RWPE2 (cell line): ENCODE measurements at regions not wholly inside any gene's neighbourhood (a gene's known extent, or its start where the extent isn't known, plus 50 kb on each side); places are given as distances from the start of the nearest gene placed in this dataset.

Experiments
- ATAC-seq: fragments of 200-7000 bp; cut with Tn5 transposase; 3 replicates; pipeline ENCODE4 v1.9.1; 2021; ENCODE audit warnings: low read depth
- DNase-seq: peaks from one replicate; pipeline ENCODE4 v3.0.0-alpha.2; 2020; ENCODE audit warnings: low spot score
- H3K27ac ChIP-seq: fragments of 450-650 bp; 2 replicates; pipeline ENCODE4 v1.5.1; 2017; ENCODE audit warnings: mild to moderate bottlenecking; ENCODE audit not compliant: poor library complexity, severe bottlenecking
- H3K27me3 ChIP-seq: fragments of 250-450 bp; sonication (Bioruptor Pico); 2 replicates; pipeline ENCODE4 v1.5.1; 2021; ENCODE audit warnings: mild to moderate bottlenecking, moderate library complexity; ENCODE audit not compliant: insufficient read depth, poor library complexity, severe bottlenecking
- H3K36me3 ChIP-seq: fragments of 250-450 bp; sonication (Bioruptor Pico); 2 replicates; pipeline ENCODE4 v1.5.1; 2020; ENCODE audit warnings: low read depth, mild to moderate bottlenecking, moderate library complexity
- H3K4me1 ChIP-seq: fragments of 250-450 bp; sonication (Bioruptor Pico); 2 replicates; pipeline ENCODE4 v1.5.1; 2021; ENCODE audit warnings: mild to moderate bottlenecking, moderate library complexity; ENCODE audit not compliant: insufficient read depth, poor library complexity, severe bottlenecking
- H3K4me3 ChIP-seq: fragments of 250-450 bp; sonication (Bioruptor Pico); 2 replicates; pipeline ENCODE4 v1.5.1; 2021; ENCODE audit warnings: mild to moderate bottlenecking, moderate library complexity; ENCODE audit not compliant: severe bottlenecking
- H3K9me3 ChIP-seq: fragments of 250-450 bp; sonication (Bioruptor Pico); 2 replicates; pipeline ENCODE4 v1.5.1; 2021; ENCODE audit warnings: mild to moderate bottlenecking, moderate library complexity; ENCODE audit not compliant: severe bottlenecking
- TF ChIP-seq, protein P1 (sequence below): fragments of 450-650 bp; IDR thresholded peaks from one replicate; pipeline ENCODE4 v1.5.1; 2017; ENCODE audit warnings: mild to moderate bottlenecking, moderate library complexity; ENCODE audit not compliant: poor library complexity, severe bottlenecking

DNA sequence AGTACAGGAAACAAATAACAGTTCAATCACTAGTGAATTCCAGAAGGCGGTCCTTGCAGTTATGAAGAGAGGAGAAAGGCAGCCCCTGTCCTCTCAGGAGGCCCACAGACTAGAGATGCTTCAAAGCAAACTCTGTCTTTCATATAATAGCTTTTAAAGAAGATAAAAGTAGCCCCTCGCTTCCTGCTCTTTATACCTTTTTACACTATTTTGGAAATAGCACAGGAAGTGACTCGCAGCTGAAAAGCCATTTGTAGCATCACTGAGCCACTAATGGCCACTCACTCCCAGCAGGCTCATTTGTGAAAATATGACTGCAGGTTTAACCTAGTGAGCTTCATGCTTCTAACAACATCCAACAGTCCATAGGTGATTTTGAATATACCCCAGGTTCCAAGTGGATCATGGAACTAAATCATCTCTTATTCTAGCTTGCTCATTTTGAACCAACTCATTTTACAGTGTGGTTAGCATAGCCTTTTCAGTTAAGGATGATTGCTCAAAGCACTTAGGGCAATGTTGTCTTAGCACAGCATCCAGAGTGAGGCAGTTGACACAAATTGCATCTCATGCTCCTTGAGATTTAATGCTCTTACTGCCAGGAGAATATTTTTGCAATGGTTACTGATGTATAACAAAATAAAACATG lies 136.0 kb upstream of the NRSN1 start:
- ATAC-seq, result no peak
- H3K36me3 ChIP-seq, result no peaks in the 10 kb centered on the region
- H3K4me3 ChIP-seq, result no peak overlapping the region
- DNase-seq, result no peak
- H3K27me3 ChIP-seq, result no peaks in the 10 kb centered on the region
- no peaks in the 10 kb centered on the region for H3K4me1 ChIP-seq
- H3K27ac ChIP-seq, result no peak overlapping the region
- H3K9me3 ChIP-seq, result no peaks in the 10 kb centered on the region
- TF ChIP-seq, protein P1, sequence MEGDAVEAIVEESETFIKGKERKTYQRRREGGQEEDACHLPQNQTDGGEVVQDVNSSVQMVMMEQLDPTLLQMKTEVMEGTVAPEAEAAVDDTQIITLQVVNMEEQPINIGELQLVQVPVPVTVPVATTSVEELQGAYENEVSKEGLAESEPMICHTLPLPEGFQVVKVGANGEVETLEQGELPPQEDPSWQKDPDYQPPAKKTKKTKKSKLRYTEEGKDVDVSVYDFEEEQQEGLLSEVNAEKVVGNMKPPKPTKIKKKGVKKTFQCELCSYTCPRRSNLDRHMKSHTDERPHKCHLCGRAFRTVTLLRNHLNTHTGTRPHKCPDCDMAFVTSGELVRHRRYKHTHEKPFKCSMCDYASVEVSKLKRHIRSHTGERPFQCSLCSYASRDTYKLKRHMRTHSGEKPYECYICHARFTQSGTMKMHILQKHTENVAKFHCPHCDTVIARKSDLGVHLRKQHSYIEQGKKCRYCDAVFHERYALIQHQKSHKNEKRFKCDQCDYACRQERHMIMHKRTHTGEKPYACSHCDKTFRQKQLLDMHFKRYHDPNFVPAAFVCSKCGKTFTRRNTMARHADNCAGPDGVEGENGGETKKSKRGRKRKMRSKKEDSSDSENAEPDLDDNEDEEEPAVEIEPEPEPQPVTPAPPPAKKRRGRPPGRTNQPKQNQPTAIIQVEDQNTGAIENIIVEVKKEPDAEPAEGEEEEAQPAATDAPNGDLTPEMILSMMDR, result no peak

DNA sequence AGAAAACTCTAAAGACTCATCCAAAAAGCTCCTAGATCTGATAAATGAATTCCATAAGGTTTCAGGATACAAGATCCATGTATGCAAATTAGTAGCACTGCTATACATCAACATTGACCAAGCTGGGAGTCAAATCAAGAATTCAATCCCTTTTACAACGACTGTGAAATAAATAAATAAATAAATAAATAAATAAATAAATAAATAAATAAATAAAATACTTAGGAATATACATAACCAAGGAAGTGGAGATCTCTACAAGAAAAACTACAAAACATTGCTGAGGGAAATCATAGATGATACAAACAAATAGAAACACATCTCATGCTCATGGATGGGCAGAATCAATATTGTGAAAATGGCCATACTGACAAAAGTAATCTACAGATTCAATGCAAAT lies 132.0 kb upstream of the NRSN1 start:
- no peak for ATAC-seq
- no peak for DNase-seq
- Histone ChIP-seq H3K36me3 (no peaks in the 10 kb centered on the region), H3K9me3 (no peaks in the 10 kb centered on the region), H3K27me3 (no peaks in the 10 kb centered on the region), H3K27ac (no peak overlapping the region), H3K4me1 (no peaks in the 10 kb centered on the region), H3K4me3 (no peak overlapping the region)
- TF ChIP-seq, protein P1, result no peak

DNA sequence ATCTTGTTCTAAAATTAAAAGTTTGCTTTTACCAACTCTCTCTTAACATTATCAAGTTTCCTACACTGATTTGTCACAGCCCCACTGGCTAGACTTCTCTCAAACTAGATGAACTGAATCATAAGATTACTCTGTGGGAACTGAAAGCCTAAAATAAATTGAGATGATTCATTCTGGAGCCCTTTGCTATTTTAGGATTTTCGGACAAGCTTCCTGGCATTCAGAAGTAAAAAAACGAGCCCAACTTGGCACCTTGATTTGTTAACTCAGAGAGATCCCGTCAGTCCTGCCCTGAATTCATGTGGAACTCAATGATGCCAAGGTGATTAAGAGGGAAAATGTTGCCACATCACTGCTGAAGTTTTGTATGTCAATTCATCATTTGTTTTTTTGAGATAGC lies 122.0 kb upstream of the NRSN1 start:
- no peaks in the 10 kb centered on the region for H3K9me3 ChIP-seq
- ATAC-seq (0 out of 3 replicates have a peak, but pooled peaks have one; percentile 36), DNase-seq (no peak)
- H3K4me1 ChIP-seq, result no peaks in the 10 kb centered on the region
- no peak overlapping the region for H3K27ac ChIP-seq
- TF ChIP-seq, protein P1, result no peak
- H3K36me3 ChIP-seq, result no peaks in the 10 kb centered on the region
- H3K27me3 ChIP-seq, result no peaks in the 10 kb centered on the region
- no peak overlapping the region for H3K4me3 ChIP-seq

DNA sequence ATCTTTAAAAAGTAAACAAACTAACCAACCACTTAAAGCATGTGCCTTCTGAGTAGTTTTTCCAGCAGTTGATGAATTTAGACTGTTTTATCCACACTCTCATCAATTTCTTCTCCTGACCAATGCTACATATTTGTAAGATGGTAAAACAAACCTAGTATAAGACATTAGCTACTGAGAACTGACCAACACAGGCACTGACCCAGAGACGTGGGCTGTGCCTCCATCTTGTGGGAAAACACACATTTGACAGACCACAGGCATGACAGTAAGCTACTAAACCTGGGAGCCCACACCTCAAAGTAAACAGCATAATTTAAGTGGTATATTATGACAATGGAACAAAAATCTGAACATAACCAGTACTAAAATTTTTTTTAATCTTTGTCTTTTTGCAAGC lies 121.4 kb upstream of the NRSN1 start:
- Histone ChIP-seq H3K4me3 (no peak overlapping the region), H3K9me3 (no peaks in the 10 kb centered on the region), H3K27me3 (no peaks in the 10 kb centered on the region), H3K27ac (no peak overlapping the region), H3K36me3 (no peaks in the 10 kb centered on the region), H3K4me1 (no peaks in the 10 kb centered on the region)
- DNase-seq (no peak), ATAC-seq (no peak)
- TF ChIP-seq, protein P1, result no peak

DNA sequence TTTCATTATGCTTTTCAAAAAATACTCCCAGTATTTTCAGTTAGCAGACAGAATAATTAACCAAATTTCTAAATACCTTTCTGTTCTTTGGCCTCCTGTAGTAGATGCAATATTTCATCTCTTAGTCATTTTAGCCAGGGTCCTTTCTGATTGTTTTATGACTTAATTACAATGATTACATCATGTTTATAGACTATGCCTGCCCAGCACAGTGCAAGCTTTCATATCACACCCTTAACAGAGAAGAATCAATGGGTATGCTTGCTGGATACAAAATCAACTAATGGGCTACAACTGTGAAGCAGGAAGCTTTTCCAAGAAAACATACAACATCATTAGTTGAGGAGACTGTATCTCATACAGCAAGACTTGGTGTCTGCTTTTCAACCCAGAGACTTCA lies 119.8 kb upstream of the NRSN1 start:
- Histone ChIP-seq H3K4me1 (no peaks in the 10 kb centered on the region), H3K36me3 (no peaks in the 10 kb centered on the region), H3K4me3 (no peak overlapping the region), H3K27me3 (no peaks in the 10 kb centered on the region), H3K27ac (no peak overlapping the region), H3K9me3 (no peaks in the 10 kb centered on the region)
- TF ChIP-seq, protein P1, result no peak
- DNase-seq (no peak), ATAC-seq (no peak)
